IMR-90 (cell line): ENCODE measurements at regions not wholly inside any gene's neighbourhood (a gene's known extent, or its start where the extent isn't known, plus 50 kb on each side); places are given as distances from the start of the nearest gene placed in this dataset.

Experiments
- ATAC-seq: fragments of 200-7000 bp; cut with Tn5 transposase; 2 replicates; pipeline ENCODE4 v1.9.1; 2020; ENCODE audit warnings: low read depth, mild to moderate bottlenecking, moderate library complexity
- BruUV-seq: library from RNA; stranded (reverse); fragments of 400-500 nt; replicated peaks from 2 replicates; lab custom pipeline; 2021; lab: Mats Ljungman, UMichigan
- CTCF ChIA-PET: fragments of 300-600 bp; formaldehyde crosslinking; extraction: SDS; loops from one replicate; lab custom pipeline; 2021; ENCODE audit warnings: antibody characterized with exemption; lab: Yijun Ruan, JAX
- POLR2A ChIA-PET: fragments of 300-600 bp; sonication (Branson Sonifier 250); formaldehyde crosslinking; loops from one replicate; lab custom pipeline; 2022; ENCODE audit warnings: antibody characterized with exemption; ENCODE audit not compliant: unreplicated experiment; lab: Charles Lee
- DNase-seq: peaks from one replicate; pipeline ENCODE4 v3.0.0; 2013
- H2AFZ ChIP-seq: replicated peaks from 2 replicates; pipeline ENCODE3; 2013; ENCODE audit warnings: low read length, mild to moderate bottlenecking; ENCODE audit not compliant: poor library complexity
- H2AK5ac ChIP-seq: 2 replicates; pipeline ENCODE4 v1.6.1; 2013; ENCODE audit warnings: low read depth, low read length, inconsistent platforms
- H2AK9ac ChIP-seq: replicated peaks from 2 replicates; pipeline ENCODE3; 2013; ENCODE audit warnings: mild to moderate bottlenecking, low read depth, low read length, moderate library complexity; ENCODE audit not compliant: poor library complexity
- H2BK120ac ChIP-seq: 2 replicates; pipeline ENCODE4 v1.6.1; 2013; ENCODE audit warnings: low read depth, low read length, inconsistent platforms
- H2BK15ac ChIP-seq: 3 replicates; pipeline ENCODE4 v1.6.1; 2013; ENCODE audit warnings: low read depth, low read length, inconsistent platforms
- H2BK20ac ChIP-seq: 2 replicates; pipeline ENCODE4 v1.6.1; 2013; ENCODE audit warnings: low read depth, mild to moderate bottlenecking, inconsistent platforms, low read length, moderate library complexity
- H2BK5ac ChIP-seq: 2 replicates; pipeline ENCODE4 v1.6.1; 2013; ENCODE audit warnings: mild to moderate bottlenecking, low read depth, low read length, inconsistent platforms; ENCODE audit not compliant: poor library complexity, severe bottlenecking
- H3K14ac ChIP-seq: replicated peaks from 2 replicates; pipeline ENCODE4 v1.6.1; 2013; ENCODE audit warnings: low read depth, low read length, inconsistent platforms
- H3K18ac ChIP-seq: 2 replicates; pipeline ENCODE4 v1.6.1; 2013; ENCODE audit warnings: low read depth, low read length, control low read depth
- H3K23ac ChIP-seq: 2 replicates; pipeline ENCODE4 v1.6.1; 2013; ENCODE audit warnings: low read depth, low read length, inconsistent platforms
- H3K27ac ChIP-seq: 2 replicates; pipeline ENCODE4 v1.5.1; 2013; ENCODE audit warnings: mild to moderate bottlenecking, control low read depth, low read length; ENCODE audit not compliant: insufficient read depth
- H3K27me3 ChIP-seq: 2 replicates; pipeline ENCODE4 v1.6.1; 2013; ENCODE audit warnings: low read length; ENCODE audit not compliant: control insufficient read depth, insufficient read depth
- H3K36me3 ChIP-seq: 2 replicates; pipeline ENCODE4 v1.6.1; 2013; ENCODE audit warnings: low read length, mixed read lengths; ENCODE audit not compliant: control insufficient read depth, insufficient read depth
- H3K4ac ChIP-seq: 2 replicates; pipeline ENCODE4 v1.6.1; 2013; ENCODE audit warnings: low read depth, low read length, inconsistent platforms
- H3K4me1 ChIP-seq: 2 replicates; pipeline ENCODE4 v1.6.1; 2013; ENCODE audit warnings: low read length, mixed read lengths; ENCODE audit not compliant: control insufficient read depth, insufficient read depth
- H3K4me2 ChIP-seq: 2 replicates; pipeline ENCODE4 v1.6.1; 2013; ENCODE audit warnings: low read depth, mild to moderate bottlenecking, control low read depth, low read length, moderate library complexity
- H3K4me3 ChIP-seq: 2 replicates; pipeline ENCODE4 v1.5.1; 2013; ENCODE audit warnings: low read depth, mild to moderate bottlenecking, control low read depth, low read length, moderate library complexity; ENCODE audit not compliant: insufficient read depth
- H3K56ac ChIP-seq: 2 replicates; pipeline ENCODE4 v1.6.1; 2013; ENCODE audit warnings: low read length, inconsistent platforms; ENCODE audit not compliant: insufficient read depth; ENCODE audit errors: extremely low read depth
- H3K79me1 ChIP-seq, 2 experiments: 2 replicates each; pipeline ENCODE4 v1.6.1; 2013; ENCODE audit warnings: low read length in 2 of 2, inconsistent platforms in 1 of 2, low read depth in 1 of 2
- H3K9ac ChIP-seq: 2 replicates; pipeline ENCODE4 v1.6.1; 2013; ENCODE audit warnings: low read depth, low read length, control low read depth
- H3K9me1 ChIP-seq: 2 replicates; pipeline ENCODE4 v1.6.1; 2013; ENCODE audit warnings: low read length, inconsistent platforms; ENCODE audit not compliant: insufficient read depth
- H3K9me3 ChIP-seq: 2 replicates; pipeline ENCODE4 v1.6.1; 2013; ENCODE audit warnings: low read length; ENCODE audit not compliant: control insufficient read depth, insufficient read depth
- H4K20me1 ChIP-seq: 2 replicates; pipeline ENCODE4 v1.6.1; 2013; ENCODE audit warnings: low read length, inconsistent platforms; ENCODE audit not compliant: insufficient read depth
- H4K5ac ChIP-seq: 2 replicates; pipeline ENCODE4 v1.6.1; 2013; ENCODE audit warnings: mild to moderate bottlenecking, low read depth, low read length, control low read depth
- H4K8ac ChIP-seq, 2 experiments: 2 replicates each; pipeline ENCODE4 v1.6.1; 2013; ENCODE audit warnings: low read depth in 2 of 2, low read length in 2 of 2, control low read depth in 1 of 2, inconsistent platforms in 1 of 2
- H4K91ac ChIP-seq: 2 replicates; pipeline ENCODE4 v1.6.1; 2013; ENCODE audit warnings: low read depth, low read length, inconsistent platforms; ENCODE audit not compliant: insufficient read depth
- BHLHE40 ChIP-seq: fragments of 150-350 bp; IDR thresholded peaks from 2 replicates; pipeline ENCODE4 v1.6.1; 2016; ENCODE audit warnings: mild to moderate bottlenecking, low read depth, low read length
- CTCF ChIP-seq: conservative IDR thresholded peaks from 2 replicates; pipeline ENCODE4 v1.5.1; 2012; ENCODE audit warnings: mild to moderate bottlenecking, low read depth, low read length, improper control_type of control experiment
- NFE2L2 ChIP-seq: fragments of 150-350 bp; IDR thresholded peaks from 2 replicates; pipeline ENCODE4 v1.6.1; 2016; ENCODE audit warnings: low read depth, mild to moderate bottlenecking, low read length
- RAD21 ChIP-seq: IDR thresholded peaks from 2 replicates; pipeline ENCODE4 v1.6.1; 2012; ENCODE audit warnings: low read length, improper control_type of control experiment
- RCOR1 ChIP-seq: IDR thresholded peaks from 2 replicates; pipeline ENCODE4 v1.6.1; 2012; ENCODE audit warnings: mild to moderate bottlenecking, low read length, improper control_type of control experiment; ENCODE audit not compliant: insufficient replicate concordance
- WGBS, 2 experiments: methylation state at CpG; one replicate each; pipeline versions ENCODE4 v1.1.5 to v1.1.7; 2013; ENCODE audit warnings: missing lambda C conversion rate in 2 of 2; ENCODE audit not compliant: insufficient read length in 1 of 2; ENCODE audit errors: extremely low coverage in 2 of 2; 5-methylcytosine and 5-hydroxymethylcytosine counted together
- dilution Hi-C: fragments of 300-500 bp; cut with HindIII; formaldehyde crosslinking; loops from one replicate; pipeline ENCODE4 v1.14.3; 2018; ENCODE audit warnings: low sequenced_read_pairs; ENCODE audit not compliant: unreplicated experiment
- in situ Hi-C: fragments of 300-500 bp; cut with MboI; formaldehyde crosslinking; loops from 3 replicates; pipeline ENCODE4 v1.14.3; 2019; ENCODE audit warnings: low sequenced_read_pairs, inconsistent platforms, mixed read lengths
- intact Hi-C: fragments of 100-400 bp; cut with micrococcal nuclease; formaldehyde crosslinking; loops from 2 replicates; pipeline ENCODE4 v1.10.0; 2022

GRCh38 chr7:17706275-17706674, 234.0 kb downstream of the SNX13 start:
- no peak overlapping the region for H3K4me3 ChIP-seq
- H3K23ac ChIP-seq, result no peak overlapping the region
- ChIA-PET CTCF (interaction anchor here (1.1 to 1.7 kb wide), 4 partner anchors 9 to 640 kb away, joined by 3 to 8 read pairs (median 6); no protein-coding TSS in a partner anchor), POLR2A (no interaction called here)
- dilution Hi-C loops (no loop called here), in situ Hi-C loops (loop anchor here (25.0 kb wide), 1 partner anchor 1956 kb away; no protein-coding TSS in a partner anchor), intact Hi-C loops (loop anchor here (1.0 to 10.0 kb wide), 2 partner anchors 259 to 639 kb away; no protein-coding TSS in a partner anchor)
- H2BK5ac ChIP-seq, result no peak overlapping the region
- no peak overlapping the region for H3K4ac ChIP-seq
- H3K18ac ChIP-seq, result no peak overlapping the region
- H3K4me1 ChIP-seq, result no peaks in the 10 kb centered on the region
- H3K9me3 ChIP-seq, result no peaks in the 10 kb centered on the region
- no peak overlapping the region for H2BK15ac ChIP-seq
- ATAC-seq (no peak), DNase-seq (no peak)
- H3K27ac ChIP-seq, result no peak overlapping the region
- H4K20me1 ChIP-seq, result no peaks in the 10 kb centered on the region
- H2BK20ac ChIP-seq, result no peak overlapping the region
- H3K9ac ChIP-seq, result no peak overlapping the region
- peaks cover 5% of the 10 kb centered on the region for H3K27me3 ChIP-seq
- no peak overlapping the region for H3K4me2 ChIP-seq
- H4K5ac ChIP-seq, result no peak overlapping the region
- WGBS, 2 experiments, result no CpG with 5 or more reads among the region's 4 CpGs
- H3K79me1 ChIP-seq, result no peaks in the 10 kb centered on the region
- H2AK9ac ChIP-seq, result no peak overlapping the region
- H2AFZ ChIP-seq, result no peak overlapping the region
- no peak overlapping the region for H2BK120ac ChIP-seq
- H4K8ac ChIP-seq, result no peak overlapping the region
- no peaks in the 10 kb centered on the region for H3K36me3 ChIP-seq
- no TSS peak for BruUV-seq
- TF ChIP-seq RCOR1, result no peak
- TF ChIP-seq NFE2L2, result no peak
- TF ChIP-seq CTCF, result no peak
- no peak for TF ChIP-seq BHLHE40
- no peak for TF ChIP-seq RAD21
- H2AK5ac ChIP-seq, result no peak overlapping the region
- H3K56ac ChIP-seq, result no peak overlapping the region
- H4K91ac ChIP-seq, result no peak overlapping the region
- H3K9me1 ChIP-seq, result no peaks in the 10 kb centered on the region
- no peak overlapping the region for H3K14ac ChIP-seq
